Activated CD4-positive, alpha-beta T cell treated with anti-CD3 and anti-CD28 coated beads for 24 hours (primary cell): ENCODE measurements at regions not wholly inside any gene's neighbourhood (a gene's known extent, or its start where the extent isn't known, plus 50 kb on each side); places are given as distances from the start of the nearest gene placed in this dataset.

Experiments used
- DNase-seq, 2 donors: peaks; one replicate each; pipeline ENCODE4 v3.0.0-alpha.2; 2020; ENCODE audit warnings: low read depth in 2 of 2

DNA sequence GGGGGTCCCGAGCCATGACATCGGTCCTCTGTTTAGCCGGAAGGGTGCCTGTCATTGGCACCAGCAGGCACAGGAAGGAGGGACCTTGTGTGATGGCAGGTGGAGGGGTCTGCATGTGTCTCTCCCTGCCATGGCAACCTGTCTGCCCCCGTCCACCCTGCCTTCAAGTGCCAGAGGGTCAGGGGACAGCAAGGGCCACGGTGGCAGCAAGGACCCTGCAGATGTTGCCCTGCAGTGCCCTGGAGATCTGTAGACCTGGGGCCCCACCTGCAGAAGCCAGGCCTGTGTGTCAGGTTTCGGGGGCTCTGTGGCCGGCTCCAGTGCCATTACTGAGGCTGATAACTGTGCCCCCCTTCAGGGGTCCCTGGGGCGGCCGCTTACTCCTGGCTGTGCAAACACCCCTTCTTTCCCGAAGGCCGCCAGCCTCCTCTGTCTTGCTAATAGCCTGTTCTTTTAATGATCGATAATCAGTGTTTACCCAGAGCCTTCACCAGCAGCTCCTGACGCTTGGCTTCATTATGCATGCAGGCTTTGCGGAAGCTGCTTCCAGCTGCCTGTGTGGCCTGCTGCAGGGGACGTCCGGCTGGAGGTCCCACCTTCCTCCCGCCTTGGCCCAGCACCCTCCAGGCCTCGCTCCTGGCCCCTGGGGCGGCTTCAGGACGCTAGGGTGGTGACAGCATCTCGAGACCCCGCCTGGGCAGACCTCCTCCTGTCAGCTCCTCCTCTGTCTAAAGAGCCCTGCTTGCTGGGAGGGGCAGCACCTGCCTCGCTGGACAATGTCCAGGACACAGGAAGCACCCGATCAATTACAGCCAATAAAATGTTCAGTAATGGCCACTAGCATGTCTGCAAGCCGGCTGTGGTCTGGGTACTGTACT, 153.0 kb downstream of the KIF26A start:
- no peak for DNase-seq

GRCh38 chr14:104292084-104292970, 153.9 kb downstream of the KIF26A start:
- DNase-seq, result no peak

GRCh38 chr14:104293231-104293841, 154.9 kb downstream of the KIF26A start:
- DNase-seq, result no peak

GRCh38 chr14:104293851-104294627, 155.7 kb downstream of the KIF26A start:
- no peak for DNase-seq

DNA sequence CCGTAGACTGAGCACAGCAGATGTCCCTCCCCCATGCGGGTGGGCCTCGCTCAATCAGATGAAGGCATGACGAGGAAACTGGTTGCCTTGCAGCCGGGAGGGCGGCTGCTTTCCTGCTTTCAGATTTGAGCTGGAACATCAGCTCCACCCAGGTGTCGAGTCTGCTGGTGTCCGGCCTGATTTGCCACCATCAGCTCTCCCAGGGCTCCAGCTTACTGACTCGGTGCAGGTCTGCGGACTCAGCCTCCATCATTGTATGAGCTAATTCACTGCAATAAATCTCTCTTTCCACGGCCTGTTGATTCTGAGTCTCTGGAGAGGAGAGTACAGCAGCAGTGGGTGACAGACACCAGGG, 156.2 kb downstream of the KIF26A start:
- no peak for DNase-seq

DNA sequence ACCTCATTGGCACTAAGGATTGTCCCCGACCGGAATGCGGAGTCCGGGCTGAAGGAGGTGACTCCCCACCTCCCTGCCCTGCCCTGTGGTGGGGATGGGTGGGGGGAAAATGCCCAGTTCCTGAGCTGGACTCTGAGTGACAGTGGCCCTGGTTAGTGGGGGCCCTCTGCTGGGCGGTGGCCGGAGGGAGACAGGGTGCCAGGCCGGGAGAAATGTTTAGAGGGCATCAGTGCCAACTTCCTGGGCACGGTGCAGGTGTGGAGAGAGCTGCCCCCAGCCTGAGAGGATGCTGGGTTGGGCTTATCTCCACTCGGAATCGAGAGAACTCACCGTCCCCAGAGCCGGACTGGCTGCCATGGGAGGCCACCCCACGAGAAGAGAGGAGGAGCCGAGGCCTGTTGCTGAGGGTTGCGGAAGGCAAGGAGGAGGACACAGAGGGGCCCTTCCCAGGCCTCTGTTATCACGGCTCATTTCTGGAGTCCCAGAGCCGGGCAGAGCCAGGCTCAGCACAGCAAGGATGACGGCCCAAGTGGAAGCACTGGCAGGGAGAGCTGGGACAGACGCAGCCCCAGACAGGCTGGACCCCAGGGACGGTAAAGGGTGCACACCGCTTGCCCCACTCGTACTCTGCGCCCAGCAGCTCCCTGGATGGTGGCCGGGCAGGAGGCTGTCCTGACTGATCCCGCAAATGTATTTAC, 156.7 kb downstream of the KIF26A start:
- DNase-seq, result no peak

GRCh38 chr14:104295681-104296387, 157.4 kb downstream of the KIF26A start:
- DNase-seq, result no peak

- DNase-seq, result no peak
Measured at GRCh38 chr14:104296388-104297312, 158.3 kb downstream of the KIF26A start.

- no peak for DNase-seq
Measured at GRCh38 chr14:104297313-104297704, 158.9 kb downstream of the KIF26A start.

DNA sequence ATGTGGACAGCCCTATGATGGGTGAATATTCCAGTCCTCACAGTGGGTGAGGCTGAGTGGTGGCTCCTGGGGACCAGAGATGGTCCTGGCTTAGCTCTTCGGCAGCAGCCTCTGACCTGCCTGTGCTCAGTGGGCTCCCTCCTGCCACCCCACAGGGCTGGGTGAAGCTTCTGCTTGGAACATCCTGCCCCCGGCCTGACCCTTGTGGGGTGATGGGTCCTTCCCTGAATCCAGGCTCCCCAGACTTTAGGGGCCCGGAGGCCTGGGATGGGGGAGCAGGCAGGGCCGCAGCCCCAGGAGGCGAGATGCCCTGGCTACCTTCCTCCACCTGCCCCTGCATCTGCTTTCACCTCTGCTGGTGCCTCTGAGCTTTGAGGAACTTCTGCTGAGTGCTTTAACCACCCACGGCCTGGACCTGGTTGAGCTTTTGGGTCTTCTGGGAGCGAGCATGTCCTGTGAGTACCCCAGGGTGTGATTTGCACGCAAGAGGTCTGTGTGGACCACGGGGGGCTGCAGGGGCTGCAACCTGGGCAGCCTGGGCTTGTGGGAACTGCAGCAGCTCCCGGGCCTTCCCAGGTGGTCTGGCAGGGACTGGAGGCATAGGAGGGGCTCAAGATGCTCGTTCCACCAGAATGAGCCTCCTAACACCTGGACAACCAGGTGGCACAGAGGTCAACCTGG, 159.5 kb downstream of the KIF26A start:
- no peak for DNase-seq

- DNase-seq, result no peak
Measured at GRCh38 chr14:104298458-104298857, 160.1 kb downstream of the KIF26A start.

GRCh38 chr14:104299993-104300761, 161.8 kb downstream of the KIF26A start:
- DNase-seq, result no peak

- DNase-seq, result no peak
Measured at GRCh38 chr14:104301731-104302460, 163.5 kb downstream of the KIF26A start.

- DNase-seq, result no peak
Measured at GRCh38 chr14:104302794-104303405, 164.5 kb downstream of the KIF26A start.

DNA sequence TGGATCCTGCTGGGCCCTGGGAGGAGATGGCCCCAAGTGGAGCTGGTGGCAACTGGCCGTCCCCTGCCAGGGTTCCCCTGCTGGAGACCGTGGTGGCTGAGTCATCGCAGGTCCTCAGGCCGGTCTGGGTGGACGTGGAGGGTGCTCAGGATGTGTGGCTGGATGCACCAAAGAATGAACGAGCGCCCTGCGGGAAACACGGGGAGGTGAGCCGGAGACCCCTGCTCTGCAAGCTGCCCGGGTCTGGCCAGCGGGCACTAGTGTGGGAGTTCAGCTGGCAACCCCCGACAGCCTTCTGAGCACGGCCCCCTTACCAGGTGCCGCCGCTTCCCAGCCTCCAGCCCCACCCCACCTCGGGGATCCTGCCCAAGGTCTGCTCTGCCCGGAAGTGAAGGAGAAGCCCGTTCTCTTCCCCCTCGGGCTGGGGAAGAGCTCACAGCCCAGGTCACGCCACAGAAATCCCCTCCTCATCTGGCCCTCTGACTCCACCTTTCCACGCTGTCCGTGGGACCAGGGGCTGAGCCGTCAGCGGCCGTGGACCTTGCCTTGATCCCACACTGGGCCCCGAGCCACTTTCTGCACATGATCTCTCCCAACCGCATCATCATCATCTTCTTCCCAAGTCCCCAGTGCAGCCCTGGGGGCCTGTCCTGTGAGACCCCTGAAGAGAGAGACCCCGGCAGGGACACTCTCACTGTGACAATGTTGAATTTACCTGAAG, 165.5 kb downstream of the KIF26A start:
- DNase-seq, result no peak
